ENCODE measurements at regions not wholly inside any gene's neighbourhood (a gene's known extent, or its start where the extent isn't known, plus 50 kb on each side); places are given as distances from the start of the nearest gene placed in this dataset.

- H3K4me3 Mint-ChIP-seq (ENCODE audit: unreplicated experiment) = no peak overlapping the region
- POLR2A ChIA-PET = no interaction called here
- no peaks in the 10 kb centered on the region for H3K36me3 Mint-ChIP-seq (ENCODE audit: insufficient read depth, unreplicated experiment)
- TF ChIP-seq CTCF (IDR thresholded peaks at IDR 0.05; ENCODE audit: unreplicated experiment) = no peak
- peaks cover 19% of the 10 kb centered on the region for H3K4me1 Mint-ChIP-seq (ENCODE audit: insufficient read depth, unreplicated experiment)
- H3K9me3 Mint-ChIP-seq (ENCODE audit: unreplicated experiment) = no peaks in the 10 kb centered on the region
- BruUV-seq (replicated peaks) = no TSS peak
- CTCF ChIA-PET = no interaction called here
- intact Hi-C loops (cut with micrococcal nuclease) = no loop called here
- DNase-seq (ENCODE audit: unreplicated experiment) = no peak
- H3K27ac Mint-ChIP-seq (ENCODE audit: low read depth, unreplicated experiment) = no peak overlapping the region
- H3K27me3 Mint-ChIP-seq (ENCODE audit: insufficient read depth, unreplicated experiment) = peaks cover 18% of the 10 kb centered on the region
Measured at GRCh38 chr15:69782809-69783208, 314.9 kb downstream of the TLE3 start.

GRCh38 chr15:69783211-69783610, 314.5 kb downstream of the TLE3 start:
- H3K9me3 Mint-ChIP-seq (ENCODE audit: unreplicated experiment) = no peaks in the 10 kb centered on the region
- H3K4me1 Mint-ChIP-seq (ENCODE audit: insufficient read depth, unreplicated experiment) = peaks cover 19% of the 10 kb centered on the region
- BruUV-seq (replicated peaks) = no TSS peak
- no peak for DNase-seq (ENCODE audit: unreplicated experiment)
- TF ChIP-seq CTCF (IDR thresholded peaks at IDR 0.05; ENCODE audit: unreplicated experiment) = no peak
- ChIA-PET CTCF (no interaction called here), POLR2A (no interaction called here)
- H3K4me3 Mint-ChIP-seq (ENCODE audit: unreplicated experiment) = no peak overlapping the region
- H3K27me3 Mint-ChIP-seq (ENCODE audit: insufficient read depth, unreplicated experiment) = peaks cover 14% of the 10 kb centered on the region
- no peak overlapping the region for H3K27ac Mint-ChIP-seq (ENCODE audit: low read depth, unreplicated experiment)
- H3K36me3 Mint-ChIP-seq (ENCODE audit: insufficient read depth, unreplicated experiment) = no peaks in the 10 kb centered on the region
- intact Hi-C loops (cut with micrococcal nuclease) = no loop called here

GRCh38 chr15:69784798-69785566, 312.7 kb downstream of the TLE3 start:
- no peaks in the 10 kb centered on the region for H3K9me3 Mint-ChIP-seq (ENCODE audit: unreplicated experiment)
- TF ChIP-seq CTCF (IDR thresholded peaks at IDR 0.05; ENCODE audit: unreplicated experiment) = no peak
- ChIA-PET POLR2A (interaction anchor here (0.7 kb wide), 1 partner anchor 10 kb away, joined by 3 read pairs; no protein-coding TSS in a partner anchor), CTCF (interaction anchor here (0.6 kb wide), 1 partner anchor 185 kb away, joined by 6 read pairs; no protein-coding TSS in a partner anchor)
- no peak overlapping the region for H3K4me3 Mint-ChIP-seq (ENCODE audit: unreplicated experiment)
- no peaks in the 10 kb centered on the region for H3K36me3 Mint-ChIP-seq (ENCODE audit: insufficient read depth, unreplicated experiment)
- peaks cover 19% of the 10 kb centered on the region for H3K4me1 Mint-ChIP-seq (ENCODE audit: insufficient read depth, unreplicated experiment)
- no peak overlapping the region for H3K27ac Mint-ChIP-seq (ENCODE audit: low read depth, unreplicated experiment)
- intact Hi-C loops (cut with micrococcal nuclease) = no loop called here
- peak; percentile 12 for DNase-seq (ENCODE audit: unreplicated experiment)
- peaks cover 20% of the 10 kb centered on the region for H3K27me3 Mint-ChIP-seq (ENCODE audit: insufficient read depth, unreplicated experiment)
- no TSS peak for BruUV-seq (replicated peaks)

- no peak for DNase-seq (ENCODE audit: unreplicated experiment)
- peaks cover 13% of the 10 kb centered on the region for H3K4me1 Mint-ChIP-seq (ENCODE audit: insufficient read depth, unreplicated experiment)
- H3K36me3 Mint-ChIP-seq (ENCODE audit: insufficient read depth, unreplicated experiment) = no peaks in the 10 kb centered on the region
- peaks cover 24% of the 10 kb centered on the region for H3K27me3 Mint-ChIP-seq (ENCODE audit: insufficient read depth, unreplicated experiment)
- H3K9me3 Mint-ChIP-seq (ENCODE audit: unreplicated experiment) = no peaks in the 10 kb centered on the region
- intact Hi-C loops (cut with micrococcal nuclease) = no loop called here
- no peak overlapping the region for H3K4me3 Mint-ChIP-seq (ENCODE audit: unreplicated experiment)
- H3K27ac Mint-ChIP-seq (ENCODE audit: low read depth, unreplicated experiment) = no peak overlapping the region
- no TSS peak for BruUV-seq (replicated peaks)
- POLR2A ChIA-PET = no interaction called here
- CTCF ChIA-PET = interaction anchor here (0.5 kb wide), 1 partner anchor 701 kb away, joined by 3 read pairs; no protein-coding TSS in a partner anchor
- TF ChIP-seq CTCF (IDR thresholded peaks at IDR 0.05; ENCODE audit: unreplicated experiment) = no peak
Measured at GRCh38 chr15:69786136-69786701, 311.5 kb downstream of the TLE3 start.
